H1 (cell line): ENCODE measurements at regions not wholly inside any gene's neighbourhood (a gene's known extent, or its start where the extent isn't known, plus 50 kb on each side); places are given as distances from the start of the nearest gene placed in this dataset.

ENCODE experiments used
- CEBPB ChIP-seq: IDR thresholded peaks from 2 replicates; pipeline ENCODE4 v1.6.1; 2012; ENCODE audit warnings: low read depth, low read length
- CHD2 ChIP-seq: IDR thresholded peaks from 2 replicates; pipeline ENCODE4 v1.6.1; 2012; ENCODE audit warnings: low read length, improper control_type of control experiment
- CREB1 ChIP-seq: IDR thresholded peaks from 2 replicates; pipeline ENCODE4 v1.6.1; 2012; ENCODE audit warnings: inconsistent platforms
- EZH2 ChIP-seq: fragments of 200-600 bp; sonication (generic); IDR thresholded peaks from 2 replicates; pipeline ENCODE4 v1.7.1; 2012; ENCODE audit warnings: low read depth, mild to moderate bottlenecking, moderate library complexity, low read length, inconsistent platforms; ENCODE audit not compliant: severe bottlenecking
- FOSL1 ChIP-seq: IDR thresholded peaks from 2 replicates; pipeline ENCODE4 v1.6.1; 2011; ENCODE audit warnings: mild to moderate bottlenecking, low read depth, low read length, moderate library complexity; ENCODE audit not compliant: insufficient read depth
- HDAC2 ChIP-seq, 2 experiments: fragments of 300-600 bp in 1 of 2; sonication (generic) in 1 of 2; IDR thresholded peaks; 2 replicates each; pipeline ENCODE4 v1.6.1; 2011 to 2012; ENCODE audit warnings: low read depth in 2 of 2, low read length in 2 of 2, mild to moderate bottlenecking in 2 of 2, moderate library complexity in 2 of 2, borderline replicate concordance in 1 of 2, inconsistent platforms in 1 of 2
- MAFK ChIP-seq: IDR thresholded peaks from 2 replicates; pipeline ENCODE4 v1.6.1; 2012; ENCODE audit warnings: low read depth, mild to moderate bottlenecking, improper control_type of control experiment, low read length
- NRF1 ChIP-seq: IDR thresholded peaks from 2 replicates; pipeline ENCODE4 v1.6.1; 2011; ENCODE audit warnings: mild to moderate bottlenecking, low read depth, low read length, improper control_type of control experiment
- PHF8 ChIP-seq: fragments of 200-600 bp; sonication (generic); conservative IDR thresholded peaks from 2 replicates; pipeline ENCODE4 v1.7.1; 2012; ENCODE audit warnings: low read depth, mild to moderate bottlenecking, inconsistent platforms, low read length, moderate library complexity
- POLR2A ChIP-seq, 2 experiments: IDR thresholded peaks; 1 replicate in 1 of 2; 2 replicates in 1 of 2; pipeline ENCODE4 v1.6.1; 2011; ENCODE audit warnings: low read depth in 2 of 2, low read length in 2 of 2, mild to moderate bottlenecking in 2 of 2; ENCODE audit errors: control extremely low read depth in 1 of 2
- RFX5 ChIP-seq: IDR thresholded peaks from 2 replicates; pipeline ENCODE4 v1.6.1; 2011; ENCODE audit warnings: low read depth, low read length, improper control_type of control experiment, borderline replicate concordance
- RXRA ChIP-seq: IDR thresholded peaks from 2 replicates; pipeline ENCODE4 v1.6.1; 2011; ENCODE audit warnings: low read depth, mild to moderate bottlenecking, low read length, moderate library complexity; ENCODE audit not compliant: insufficient read depth
- SIN3A ChIP-seq, 2 experiments: IDR thresholded peaks in 1 of 2; conservative IDR thresholded peaks in 1 of 2; 2 replicates each; pipeline ENCODE4 v1.6.1; 2011 to 2012; ENCODE audit warnings: low read length in 2 of 2, improper control_type of control experiment in 1 of 2, low read depth in 1 of 2, mild to moderate bottlenecking in 1 of 2
- TF ChIP-seq, protein P1 (sequence below), 3 experiments: IDR thresholded peaks; 1 replicate in 2 of 3; 2 replicates in 1 of 3; pipeline versions ENCODE4 v1.5.1 to v1.6.1; 2011; ENCODE audit warnings: low read length in 3 of 3, mild to moderate bottlenecking in 3 of 3, inconsistent platforms in 2 of 3, low read depth in 1 of 3, moderate library complexity in 1 of 3; ENCODE audit not compliant: insufficient read depth in 1 of 3; ENCODE audit errors: control extremely low read depth in 1 of 3

- TF ChIP-seq MAFK (no peak), CREB1 (no peak), SIN3A (conservative IDR thresholded peaks at IDR 0.05 in 1 of 2, IDR thresholded peaks at IDR 0.05 in 1 of 2; ENCODE audit: low read depth in 1 of 2, low read length in 2 of 2) (no peak), FOSL1 (no peak), EZH2 (no peak), CHD2 (no peak), HDAC2 (IDR thresholded peaks at IDR 0.05; ENCODE audit: borderline replicate concordance in 1 of 2, low read depth in 2 of 2, low read length in 2 of 2) (no peak), NRF1 (no peak), RXRA (no peak), RFX5 (no peak), CEBPB (no peak), PHF8 (no peak), POLR2A (IDR thresholded peaks at IDR 0.05; ENCODE audit: control extremely low read depth in 1 of 2, low read depth in 2 of 2, low read length in 2 of 2) (no peak)
- TF ChIP-seq, protein P1, sequence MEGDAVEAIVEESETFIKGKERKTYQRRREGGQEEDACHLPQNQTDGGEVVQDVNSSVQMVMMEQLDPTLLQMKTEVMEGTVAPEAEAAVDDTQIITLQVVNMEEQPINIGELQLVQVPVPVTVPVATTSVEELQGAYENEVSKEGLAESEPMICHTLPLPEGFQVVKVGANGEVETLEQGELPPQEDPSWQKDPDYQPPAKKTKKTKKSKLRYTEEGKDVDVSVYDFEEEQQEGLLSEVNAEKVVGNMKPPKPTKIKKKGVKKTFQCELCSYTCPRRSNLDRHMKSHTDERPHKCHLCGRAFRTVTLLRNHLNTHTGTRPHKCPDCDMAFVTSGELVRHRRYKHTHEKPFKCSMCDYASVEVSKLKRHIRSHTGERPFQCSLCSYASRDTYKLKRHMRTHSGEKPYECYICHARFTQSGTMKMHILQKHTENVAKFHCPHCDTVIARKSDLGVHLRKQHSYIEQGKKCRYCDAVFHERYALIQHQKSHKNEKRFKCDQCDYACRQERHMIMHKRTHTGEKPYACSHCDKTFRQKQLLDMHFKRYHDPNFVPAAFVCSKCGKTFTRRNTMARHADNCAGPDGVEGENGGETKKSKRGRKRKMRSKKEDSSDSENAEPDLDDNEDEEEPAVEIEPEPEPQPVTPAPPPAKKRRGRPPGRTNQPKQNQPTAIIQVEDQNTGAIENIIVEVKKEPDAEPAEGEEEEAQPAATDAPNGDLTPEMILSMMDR (IDR thresholded peaks at IDR 0.05; ENCODE audit: control extremely low read depth in 1 of 3, insufficient read depth in 1 of 3, low read depth in 1 of 3, low read length in 3 of 3), result no peak
These were observed 365.7 kb downstream of the LRIG3 start for GRCh38 chr12:58554522-58555157.
